B cell (primary cell): ENCODE measurements at regions not wholly inside any gene's neighbourhood (a gene's known extent, or its start where the extent isn't known, plus 50 kb on each side); places are given as distances from the start of the nearest gene placed in this dataset.

ENCODE experiments used
- ATAC-seq: fragments of 200-7000 bp; cut with Tn5 transposase; one replicate; pipeline ENCODE4 v1.10.0; 2021; ENCODE audit warnings: low read depth, mild to moderate bottlenecking, moderate number of reproducible peaks, moderate library complexity
- CTCF ChIA-PET: fragments of 350-600 bp; sonication (Branson Sonifier 250); formaldehyde crosslinking; loops from one replicate; lab custom pipeline; 2021; ENCODE audit warnings: antibody characterized with exemption, inconsistent platforms; lab: Charles Lee
- POLR2A ChIA-PET: fragments of 350-600 bp; sonication (Branson Sonifier 250); formaldehyde crosslinking; loops from one replicate; lab custom pipeline; 2021; ENCODE audit warnings: antibody characterized with exemption; lab: Charles Lee
- DNase-seq: peaks from one replicate; pipeline ENCODE4 v3.0.0; 2013
- H2AFZ ChIP-seq: 2 replicates; pipeline ENCODE4 v1.6.1; 2012; ENCODE audit warnings: mild to moderate bottlenecking, low read depth, low read length; ENCODE audit not compliant: insufficient read depth, poor library complexity, severe bottlenecking
- H3K27ac ChIP-seq, 2 donors: 1 replicate in 1 of 2; 2 replicates in 1 of 2; pipeline ENCODE4 v1.5.1; 2012 to 2013; ENCODE audit warnings: low read length in 2 of 2, mild to moderate bottlenecking in 2 of 2, moderate library complexity in 1 of 2
- H3K27me3 ChIP-seq, 4 experiments: fragments of 200-600 bp in 1 of 4; sonication (generic) in 1 of 4; replicated peaks in 1 of 4; 1 replicate in 2 of 4; 2 replicates in 2 of 4; pipeline versions ENCODE4 v1.6.1 to v1.7.0; 2013 to 2016; ENCODE audit warnings: low read length in 3 of 4, mild to moderate bottlenecking in 2 of 4, mixed read lengths in 1 of 4, moderate library complexity in 1 of 4; ENCODE audit not compliant: insufficient read depth in 4 of 4, control insufficient read depth in 3 of 4; ENCODE audit errors: control extremely low read depth in 1 of 4
- H3K36me3 ChIP-seq, 2 experiments: replicated peaks in 1 of 2; 1 replicate in 1 of 2; 2 replicates in 1 of 2; pipeline versions ENCODE4 v1.6.1 to v1.7.1; 2013; ENCODE audit warnings: low read length in 1 of 2; ENCODE audit not compliant: insufficient read depth in 2 of 2, control insufficient read depth in 1 of 2; ENCODE audit errors: control extremely low read depth in 1 of 2, extremely low read depth in 1 of 2
- H3K4me1 ChIP-seq, 2 donors: fragments of 200-600 bp in 1 of 2; sonication (generic) in 1 of 2; 1 replicate in 1 of 2; 2 replicates in 1 of 2; pipeline versions ENCODE4 v1.5.1 to v1.6.1; 2013 to 2017; ENCODE audit warnings: low read length in 2 of 2; ENCODE audit not compliant: control insufficient read depth in 2 of 2, insufficient read depth in 2 of 2
- H3K4me2 ChIP-seq: replicated peaks from 2 replicates; pipeline ENCODE3; 2012; ENCODE audit warnings: mild to moderate bottlenecking, low read depth, low read length; ENCODE audit not compliant: poor library complexity, severe bottlenecking
- H3K4me3 ChIP-seq, 5 experiments: fragments of 200-600 bp in 1 of 5; sonication (generic) in 1 of 5; 1 replicate in 3 of 5; 2 replicates in 2 of 5; pipeline versions ENCODE4 v1.5.1 to v1.7.0; 2011 to 2016; ENCODE audit warnings: low read length in 4 of 5, mild to moderate bottlenecking in 4 of 5, low read depth in 2 of 5, control low read depth in 1 of 5, moderate library complexity in 1 of 5; ENCODE audit not compliant: insufficient read depth in 1 of 5; ENCODE audit errors: control extremely low read depth in 1 of 5, extremely low read depth in 1 of 5
- H3K79me2 ChIP-seq: fragments of 200-600 bp; sonication (generic); one replicate; pipeline ENCODE4 v1.6.0; 2016; ENCODE audit warnings: low read length; ENCODE audit not compliant: control insufficient read depth, insufficient read depth
- H3K9ac ChIP-seq: fragments of 200-600 bp; sonication (generic); 2 replicates; pipeline ENCODE4 v1.6.1; 2017; ENCODE audit warnings: mild to moderate bottlenecking, low read length, moderate library complexity
- H3K9me3 ChIP-seq, 3 donors: one replicate each; pipeline versions ENCODE4 v1.6.1 to v1.7.1; 2013; ENCODE audit warnings: low read length in 2 of 3; ENCODE audit not compliant: control insufficient read depth in 2 of 3, insufficient read depth in 1 of 3; ENCODE audit errors: control extremely low read depth in 1 of 3
- H4K20me1 ChIP-seq: 2 replicates; pipeline ENCODE4 v1.6.0; 2012; ENCODE audit warnings: mild to moderate bottlenecking, low read length; ENCODE audit not compliant: insufficient read depth, control insufficient read depth, poor library complexity, severe bottlenecking
- H3K27ac Mint-ChIP-seq: one replicate; pipeline ENCODE4 v1.8.0; 2021; ENCODE audit warnings: mixed read lengths
- H3K27me3 Mint-ChIP-seq: one replicate; pipeline ENCODE4 v1.8.0; 2021; ENCODE audit warnings: mixed read lengths
- H3K4me1 Mint-ChIP-seq: one replicate; pipeline ENCODE4 v1.8.0; 2021; ENCODE audit warnings: mixed read lengths
- H3K4me3 Mint-ChIP-seq: one replicate; pipeline ENCODE4 v1.8.0; 2021; ENCODE audit warnings: mixed read lengths
- H3K9me3 Mint-ChIP-seq: one replicate; pipeline ENCODE4 v1.8.0; 2022; ENCODE audit warnings: mixed read lengths; ENCODE audit not compliant: insufficient read depth
- CTCF ChIP-seq: fragments of 200-600 bp; IDR thresholded peaks from one replicate; pipeline ENCODE4 v1.8.0; 2022; ENCODE audit warnings: antibody characterized with exemption, mild to moderate bottlenecking
- EZH2 ChIP-seq: IDR thresholded peaks from 2 replicates; pipeline ENCODE4 v1.6.1; 2012; ENCODE audit warnings: borderline replicate concordance, low read depth, mild to moderate bottlenecking, moderate library complexity, low read length; ENCODE audit not compliant: insufficient read depth, poor library complexity, severe bottlenecking
- WGBS: methylation state at CpG from one replicate; pipeline ENCODE4 v1.1.5; 2013; ENCODE audit warnings: missing lambda C conversion rate; ENCODE audit not compliant: insufficient coverage; 5-methylcytosine and 5-hydroxymethylcytosine counted together
- intact Hi-C: fragments of 100-400 bp; cut with micrococcal nuclease; formaldehyde crosslinking; loops from one replicate; pipeline ENCODE4 v1.10.0; 2022

DNA sequence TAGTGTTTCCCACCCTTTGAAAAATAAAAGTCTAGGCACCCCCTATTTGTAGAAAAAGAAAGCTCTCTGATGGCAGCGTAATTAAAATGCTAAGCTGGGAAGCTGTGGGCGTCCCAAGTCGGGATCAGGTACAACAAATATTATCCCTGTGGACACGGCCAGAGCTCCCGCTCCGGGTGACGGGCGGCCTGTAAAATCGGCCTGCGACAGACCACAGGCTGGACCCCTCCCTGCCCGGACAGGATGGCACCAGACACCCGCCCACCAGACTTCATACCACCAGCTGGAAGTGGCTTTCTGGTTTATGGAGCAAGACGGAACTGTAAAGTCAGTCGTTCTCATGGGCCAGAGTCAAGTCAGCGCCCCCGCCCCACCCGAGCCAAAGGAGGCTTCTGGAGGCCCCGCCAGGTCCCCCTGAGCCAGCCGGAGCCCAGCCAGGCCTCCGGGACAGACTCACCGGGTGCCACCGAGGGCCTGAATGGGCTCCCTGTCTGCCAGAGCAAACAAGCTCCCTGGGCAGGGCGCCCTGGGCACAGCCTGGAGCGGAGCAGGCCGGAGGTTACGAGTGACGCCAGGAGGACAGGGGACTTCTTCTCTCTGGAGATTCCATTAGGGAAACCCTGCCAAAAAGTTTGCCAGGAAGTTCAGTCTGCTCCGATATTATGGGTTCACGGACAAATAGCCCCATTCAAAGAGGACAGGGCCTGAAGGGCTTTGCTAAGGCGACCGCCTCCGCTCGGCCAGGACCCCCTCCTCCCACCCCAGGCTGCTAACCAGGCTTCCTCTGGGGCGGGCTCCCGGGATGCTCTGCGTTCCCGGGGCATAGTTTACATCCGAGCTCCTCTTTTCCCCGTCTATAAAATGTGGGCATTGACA is 173.7 kb downstream of the ERCC6L2 start:
- DNase-seq (no peak), ATAC-seq (no peak)
- H3K27me3 Mint-ChIP-seq: peaks cover 24% of the 10 kb centered on the region
- H3K9me3 ChIP-seq: peaks cover 0 to 16% (median 0%) of the 10 kb centered on the region in 3 donors
- H3K27me3 ChIP-seq: peaks cover 0 to 5% (median 1%) of the 10 kb centered on the region in 4 experiments
- H3K4me1 ChIP-seq: no peaks in the 10 kb centered on the region
- no peak for TF ChIP-seq CTCF
- no peak for TF ChIP-seq EZH2
- H3K9ac ChIP-seq: no peak overlapping the region
- no peaks in the 10 kb centered on the region for H3K4me1 Mint-ChIP-seq
- no peak overlapping the region for H3K27ac ChIP-seq
- no peak overlapping the region for H3K4me3 ChIP-seq
- no peak overlapping the region for H2AFZ ChIP-seq
- no peaks in the 10 kb centered on the region for H4K20me1 ChIP-seq
- intact Hi-C loops: no loop called here
- H3K27ac Mint-ChIP-seq: no peak overlapping the region
- H3K36me3 ChIP-seq: no peaks in the 10 kb centered on the region
- POLR2A ChIA-PET: no interaction called here
- no peak overlapping the region for H3K4me2 ChIP-seq
- H3K79me2 ChIP-seq: no peaks in the 10 kb centered on the region
- H3K9me3 Mint-ChIP-seq: no peaks in the 10 kb centered on the region
- CTCF ChIA-PET: interaction anchor here (0.5 kb wide), 1 partner anchor 269 kb away, joined by 7 read pairs; no protein-coding TSS in a partner anchor
- H3K4me3 Mint-ChIP-seq: no peak overlapping the region
- WGBS: 96% methylated on average over 39 of the region's 39 CpGs
